HG02852 (cell line): ENCODE measurements at regions not wholly inside any gene's neighbourhood (a gene's known extent, or its start where the extent isn't known, plus 50 kb on each side); places are given as distances from the start of the nearest gene placed in this dataset.

ENCODE experiments used
- ATAC-seq: cut with Tn5 transposase; IDR thresholded peaks from one replicate; pipeline ENCODE4 v1.9.1; 2021; ENCODE audit warnings: mild to moderate bottlenecking, moderate library complexity; ENCODE audit not compliant: unreplicated experiment

DNA sequence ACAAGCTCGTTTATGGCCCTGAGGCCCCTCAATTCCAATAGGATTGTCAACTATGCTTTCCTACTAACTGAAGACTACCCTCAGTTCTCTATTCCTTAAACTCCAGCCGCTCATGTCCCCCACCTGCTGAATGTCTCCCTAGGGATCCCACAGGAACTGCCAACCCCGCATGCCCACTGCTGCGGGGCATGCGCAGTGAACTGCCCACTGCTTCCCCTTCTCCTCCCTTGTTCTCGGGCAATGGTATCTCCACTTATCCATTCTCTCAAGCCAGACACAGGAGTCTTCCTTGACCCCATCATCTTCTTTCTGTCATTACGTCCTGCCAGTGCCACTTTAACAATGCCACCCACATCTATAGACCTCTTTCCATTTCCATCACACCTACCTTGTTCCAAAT, 90.0 kb downstream of the FGF18 start:
- no peak for ATAC-seq

DNA sequence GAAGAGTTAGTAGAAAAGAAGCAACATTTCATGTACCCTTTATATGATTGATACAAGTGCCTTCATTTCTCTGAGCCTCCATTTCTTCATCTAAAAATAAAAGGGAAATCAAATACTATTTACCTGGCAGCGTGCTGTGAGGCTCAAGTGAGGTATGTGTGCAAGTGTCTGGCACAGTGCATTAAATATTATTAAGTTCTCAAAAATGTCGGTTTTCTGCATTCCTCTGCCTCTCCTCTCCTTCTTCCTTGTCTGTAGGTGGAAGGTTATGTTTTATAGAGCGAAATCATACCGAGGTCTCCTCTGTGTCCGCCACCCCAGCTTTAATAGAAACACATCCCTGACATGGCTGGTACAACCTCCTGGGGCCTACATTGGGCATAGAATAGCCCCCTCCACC, 93.0 kb downstream of the FGF18 start:
- ATAC-seq = no peak

DNA sequence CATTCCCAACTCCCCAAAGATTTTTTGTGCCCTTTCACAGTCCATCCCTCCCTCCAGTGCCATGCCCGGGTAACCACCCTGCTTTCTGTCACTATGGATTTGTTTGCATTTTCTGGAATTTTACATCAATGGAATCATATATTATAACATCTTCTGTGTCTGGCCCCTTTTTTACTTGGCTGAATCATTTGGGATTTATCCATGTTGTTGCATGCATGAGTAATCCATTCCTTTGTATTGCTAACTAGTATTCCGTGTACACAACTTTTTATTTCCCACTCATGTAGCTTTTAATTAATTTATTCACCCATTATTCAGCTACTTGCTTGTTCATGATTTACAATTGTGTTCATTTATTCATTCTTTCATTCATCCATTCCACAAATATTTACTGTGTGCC, 94.1 kb downstream of the FGF18 start:
- no peak for ATAC-seq

DNA sequence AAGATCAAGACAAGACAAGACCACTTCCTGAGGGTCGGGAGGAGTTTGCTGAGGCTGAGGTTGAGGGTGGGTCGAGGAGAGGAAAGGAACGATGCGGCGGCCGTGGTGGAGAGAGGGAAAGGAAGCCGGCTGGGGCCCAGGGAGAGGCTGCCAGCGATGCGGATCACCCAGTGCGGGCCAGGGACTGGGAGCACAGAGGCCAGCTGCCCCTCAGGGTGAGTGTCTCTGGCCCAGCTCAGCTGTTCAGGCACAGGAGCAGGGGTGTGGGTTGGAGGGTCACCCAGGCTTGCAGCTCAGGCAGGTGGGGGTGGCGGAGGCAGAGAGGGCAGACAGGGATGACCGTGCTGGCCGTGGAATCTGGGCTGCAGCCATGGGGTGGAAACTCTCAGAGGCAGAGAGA, 99.5 kb downstream of the FGF18 start:
- ATAC-seq = no peak

DNA sequence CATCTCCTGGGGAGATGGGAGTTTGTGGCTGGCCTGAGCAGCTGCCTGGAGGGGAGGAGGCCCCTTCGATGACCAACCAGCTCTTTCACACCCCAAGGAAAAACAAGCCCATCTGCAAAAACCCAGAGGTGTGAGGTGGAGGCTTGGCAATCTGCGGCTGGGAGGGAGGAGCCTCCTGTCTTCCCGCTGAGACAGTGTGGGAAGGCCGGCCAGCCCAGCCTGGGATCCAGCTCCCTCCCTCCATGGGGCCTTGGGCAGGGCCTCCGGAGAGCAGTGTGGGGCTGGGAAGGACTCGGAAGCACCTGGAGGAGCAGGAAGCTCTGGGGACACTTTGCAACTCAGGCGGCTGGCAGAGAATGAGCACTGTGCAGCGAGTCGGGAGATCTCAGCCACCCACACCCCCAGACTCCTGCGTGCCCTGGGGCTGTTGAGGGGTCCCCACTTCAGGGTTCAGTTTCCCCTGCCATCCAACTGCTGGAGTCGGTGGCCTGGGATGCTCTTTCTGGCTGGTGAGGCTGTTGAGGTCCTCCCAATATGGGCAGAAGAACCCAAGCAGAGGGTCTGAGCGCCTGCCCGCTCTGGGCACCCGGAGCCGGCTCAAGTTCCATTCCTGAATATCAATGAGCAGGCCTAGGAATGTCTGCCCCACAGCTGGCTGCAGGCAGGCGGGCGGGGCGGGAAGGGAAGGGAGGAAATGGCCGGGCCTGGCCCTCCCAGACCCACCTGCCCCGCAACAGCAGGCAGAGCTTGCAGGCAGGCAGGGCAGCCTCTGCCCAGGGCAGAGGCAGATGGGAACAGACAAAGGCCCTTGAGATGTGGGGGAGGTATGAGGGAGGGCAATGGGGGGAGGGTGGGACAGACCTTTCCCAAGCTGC, 101.1 kb downstream of the FGF18 start:
- ATAC-seq = no peak

DNA sequence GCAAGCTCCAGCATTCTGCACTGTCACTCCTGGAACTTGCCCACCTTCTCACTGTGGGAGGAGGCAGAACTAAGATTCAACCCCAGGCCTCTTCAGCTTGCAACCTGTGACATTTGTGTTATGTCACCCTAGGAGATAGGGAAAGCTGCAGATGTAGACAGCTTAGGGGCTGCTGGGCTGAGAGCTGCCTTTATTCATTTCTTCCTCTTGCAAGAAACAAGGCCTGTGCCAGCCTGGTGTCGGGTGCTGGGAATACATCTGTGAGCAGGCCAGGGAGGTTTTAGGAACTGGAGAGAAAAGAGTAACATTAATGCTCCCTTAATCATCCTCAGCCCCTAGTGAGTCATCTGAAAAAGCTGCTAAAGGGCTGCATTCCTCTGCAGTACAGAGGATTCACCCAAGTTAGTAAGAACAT, 101.8 kb downstream of the FGF18 start:
- no peak for ATAC-seq

DNA sequence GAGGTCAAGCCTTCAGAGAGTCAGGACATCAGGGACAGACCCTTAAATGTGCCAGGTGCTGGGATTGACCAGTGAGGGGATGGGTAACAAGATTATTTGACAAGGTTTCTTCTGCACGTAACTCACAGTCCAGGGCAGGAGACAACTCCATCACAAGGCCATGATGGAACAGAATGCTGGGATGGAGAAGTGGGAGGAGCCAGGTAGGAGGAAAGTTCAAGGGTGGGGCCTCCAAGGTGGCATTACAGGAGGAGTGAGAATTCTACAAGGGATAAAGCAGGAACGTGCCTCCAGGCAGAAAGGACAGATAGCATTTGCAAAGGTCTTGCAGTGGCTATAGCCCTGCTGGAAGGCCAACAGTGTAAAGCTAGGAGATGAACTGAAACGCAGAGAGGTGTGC, 102.2 kb downstream of the FGF18 start:
- ATAC-seq = no peak

DNA sequence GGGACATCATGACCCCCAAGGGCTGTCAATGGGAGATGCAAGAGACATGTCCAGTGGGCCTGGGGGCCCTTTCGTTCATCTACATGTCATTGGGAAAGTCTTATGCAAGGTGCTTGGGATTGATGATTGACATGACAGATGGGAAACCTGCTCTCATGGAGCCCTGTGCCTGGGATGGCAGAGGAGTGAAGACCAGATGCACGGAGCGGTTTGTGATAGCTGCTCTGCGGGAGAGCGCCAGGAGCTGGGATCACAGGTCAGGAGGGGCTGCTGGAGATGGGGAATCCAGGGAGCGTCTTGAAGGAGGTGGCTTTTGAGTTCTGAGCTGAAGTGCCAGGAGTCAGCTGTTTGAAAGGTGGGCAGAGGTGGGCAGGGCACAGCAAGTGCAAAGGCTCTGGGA, 104.3 kb downstream of the FGF18 start:
- no peak for ATAC-seq

DNA sequence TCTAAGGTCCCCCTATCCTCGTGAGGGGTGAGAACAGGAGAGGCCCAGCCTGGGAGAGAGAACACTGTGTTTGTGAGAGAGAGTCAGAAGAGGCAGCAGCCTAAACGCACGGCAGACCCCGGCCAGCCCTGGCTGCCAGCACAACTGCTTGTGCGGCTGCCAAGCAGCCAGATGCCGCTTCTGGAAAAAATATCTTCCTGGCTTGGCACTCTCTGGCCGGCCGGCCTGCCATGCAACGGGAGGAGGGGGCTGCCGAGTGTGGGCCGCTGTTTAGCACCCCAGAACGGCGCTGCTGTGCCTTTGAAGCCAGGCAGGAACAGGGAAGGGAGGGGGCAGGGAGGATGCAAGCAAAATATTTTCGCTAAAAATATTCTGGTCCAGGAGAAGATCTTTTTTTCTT, 105.0 kb downstream of the FGF18 start:
- no peak for ATAC-seq

DNA sequence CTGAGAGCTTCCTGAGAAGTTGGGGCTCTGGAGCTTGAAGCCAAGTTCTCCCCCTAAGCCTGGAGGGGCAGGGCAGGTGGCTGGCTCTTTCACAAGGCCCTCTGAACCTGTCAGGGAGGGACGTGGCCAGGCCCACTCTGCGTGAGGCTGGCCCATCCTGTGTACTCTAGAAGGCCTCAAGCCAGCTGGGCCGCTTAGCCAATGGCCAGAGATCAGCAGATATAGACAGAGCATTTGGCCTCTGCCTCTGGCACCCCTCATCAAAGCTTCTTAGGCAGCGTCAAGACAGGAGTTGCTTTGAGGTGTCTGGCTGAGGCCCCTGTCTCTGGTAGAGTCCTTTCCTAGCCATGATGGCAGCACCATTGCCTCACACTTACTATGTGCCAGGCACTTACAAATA, 105.6 kb downstream of the FGF18 start:
- no peak for ATAC-seq

DNA sequence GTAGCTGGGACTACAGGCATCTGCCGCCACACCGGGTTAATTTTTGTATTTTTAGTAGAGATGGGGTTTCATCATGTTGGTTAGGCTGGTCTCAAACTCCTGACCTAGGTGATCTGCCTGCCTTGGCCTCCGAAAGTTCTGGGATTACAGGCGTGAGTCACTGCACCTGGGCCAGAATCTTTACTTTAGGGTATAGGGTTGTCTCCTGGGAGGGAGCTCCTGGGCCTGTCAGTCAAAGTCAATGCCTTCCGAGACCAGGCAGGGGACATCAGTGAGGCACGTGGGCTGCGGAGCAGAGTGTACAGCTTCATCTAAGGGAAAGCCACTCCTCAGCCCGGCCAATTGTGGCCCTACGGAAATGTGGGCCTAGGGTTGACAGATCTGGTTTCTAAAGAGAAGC, 108.6 kb downstream of the FGF18 start:
- no peak for ATAC-seq

DNA sequence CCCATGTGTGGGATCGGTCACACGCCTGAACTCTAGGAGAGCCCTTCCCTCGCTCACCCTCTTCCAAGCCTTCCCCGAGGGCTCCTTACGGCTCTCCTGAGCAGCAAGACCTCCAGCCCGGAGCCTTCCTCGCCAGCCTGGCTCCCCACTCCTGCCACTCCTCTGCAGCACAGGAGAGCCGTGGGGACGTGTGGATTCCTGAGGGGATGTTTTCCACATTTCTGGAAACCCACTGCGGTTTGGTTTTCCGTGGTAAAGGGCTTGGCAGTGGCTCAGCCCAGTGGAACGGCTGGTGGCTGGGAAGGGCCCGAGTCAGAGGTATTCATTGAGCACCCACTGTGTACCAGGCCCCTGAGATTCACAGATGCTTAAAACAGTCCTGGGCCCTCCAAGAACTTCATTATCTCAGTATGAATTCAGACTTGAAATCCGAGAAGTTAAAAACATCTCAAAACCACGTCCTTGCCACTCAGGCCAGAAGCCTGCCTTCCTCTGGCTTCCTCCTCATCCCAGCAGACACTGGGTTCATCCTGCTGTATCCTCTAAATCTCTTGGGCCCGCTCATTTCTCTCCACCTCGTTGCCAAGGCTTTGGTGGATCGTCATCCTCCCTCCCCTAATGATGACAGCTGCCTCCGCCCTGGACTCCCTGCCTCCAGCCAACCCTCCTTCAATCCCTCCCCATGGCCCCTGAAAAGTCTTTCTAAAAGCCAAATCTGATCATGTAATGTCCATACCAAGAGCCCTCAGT, 109.6 kb downstream of the FGF18 start:
- no peak for ATAC-seq

DNA sequence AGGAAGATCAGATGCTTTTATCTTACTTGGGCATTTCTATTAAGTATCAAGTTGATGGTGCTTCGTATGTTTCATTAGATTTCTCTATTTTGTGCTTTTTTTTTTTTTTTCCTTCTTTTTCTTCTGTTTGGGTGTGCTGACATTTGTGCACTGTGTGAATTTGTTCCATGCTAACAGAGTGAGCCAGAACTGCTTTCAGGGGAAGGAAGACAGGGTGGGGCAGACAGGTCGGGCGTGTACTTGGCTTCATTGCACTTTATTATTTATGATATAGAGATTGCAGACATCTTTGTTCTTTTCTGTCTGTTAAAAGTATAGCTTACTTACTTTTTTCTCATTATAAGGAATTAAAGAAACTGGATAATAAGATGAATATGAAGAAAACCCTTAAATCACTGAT, 112.2 kb downstream of the FGF18 start:
- no peak for ATAC-seq

DNA sequence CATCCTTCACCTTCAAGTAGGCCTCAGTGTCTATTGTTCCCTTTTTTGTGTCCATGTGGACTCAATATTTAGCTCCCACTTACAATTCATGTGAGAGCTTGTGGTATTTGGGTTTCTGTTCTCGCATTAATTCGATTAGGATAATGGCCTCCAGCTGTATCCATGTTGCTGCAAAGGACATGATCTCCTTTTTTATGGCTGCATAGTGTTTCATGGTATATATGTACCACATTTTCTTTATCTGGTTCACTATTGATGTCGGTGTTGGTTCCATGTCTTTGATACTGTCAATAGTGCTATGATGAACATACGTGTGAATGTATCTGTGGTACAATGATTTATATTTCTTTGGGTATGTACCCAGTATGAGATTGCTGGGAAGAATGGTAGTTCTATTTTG, 113.7 kb downstream of the FGF18 start:
- ATAC-seq = no peak

DNA sequence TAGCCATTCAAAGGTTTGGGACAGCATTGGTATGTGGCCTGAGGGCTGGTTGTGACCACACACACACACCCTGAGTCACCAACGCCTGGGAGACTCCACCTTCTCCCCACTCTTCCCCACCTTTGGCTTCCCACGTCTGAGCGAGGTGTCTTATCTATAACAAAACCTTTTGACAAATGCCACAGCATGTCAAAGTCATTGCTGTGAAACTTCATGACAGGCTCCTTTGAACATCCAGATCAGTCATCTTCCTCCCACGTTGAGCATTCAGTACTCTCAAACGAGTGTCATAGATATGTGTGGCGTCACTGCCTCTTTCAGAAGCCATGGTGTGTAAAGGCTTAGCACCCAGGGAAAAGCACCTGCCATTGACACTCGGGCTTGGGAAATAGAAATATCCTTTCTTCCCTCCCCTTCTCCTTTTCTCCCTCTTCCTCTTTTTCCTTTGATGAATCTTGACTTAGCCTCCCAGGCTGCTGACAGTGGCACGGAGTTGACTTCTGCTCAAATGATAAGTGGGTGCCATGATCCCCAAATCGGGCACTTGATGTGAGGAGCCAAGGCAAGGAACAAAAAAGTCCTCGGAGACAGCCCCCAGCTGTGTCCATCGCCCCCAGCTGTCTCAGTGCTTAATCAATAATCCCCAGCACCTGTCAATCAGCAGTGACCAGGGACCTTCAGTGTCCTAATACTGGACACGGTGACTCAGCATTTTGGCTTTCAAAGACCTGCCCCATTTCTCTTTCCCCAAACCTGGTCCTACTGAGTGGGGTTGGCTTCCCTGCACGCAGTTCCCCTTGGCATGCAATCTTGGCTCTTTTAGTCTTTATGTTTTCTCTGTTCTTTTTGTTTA, 114.8 kb downstream of the FGF18 start:
- ATAC-seq = no peak

DNA sequence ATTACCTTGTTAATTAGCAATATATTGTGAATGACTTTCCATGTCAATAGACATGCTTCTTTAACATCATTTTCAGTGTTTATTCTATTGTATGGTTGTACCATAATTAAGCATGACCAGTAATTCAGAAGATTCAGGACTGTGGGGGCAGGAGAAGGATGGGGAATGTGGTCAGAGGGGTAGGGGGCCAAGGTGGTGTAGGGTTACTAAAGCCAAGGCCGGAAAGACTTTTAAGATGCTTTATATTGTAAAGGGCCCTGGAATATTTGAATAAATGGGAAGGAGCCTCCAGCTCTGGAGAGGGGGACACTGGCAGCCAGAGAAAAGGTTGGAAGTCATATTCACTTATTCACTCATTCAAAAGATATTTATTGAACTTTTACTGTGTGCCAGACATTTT, 115.7 kb downstream of the FGF18 start:
- no peak for ATAC-seq

DNA sequence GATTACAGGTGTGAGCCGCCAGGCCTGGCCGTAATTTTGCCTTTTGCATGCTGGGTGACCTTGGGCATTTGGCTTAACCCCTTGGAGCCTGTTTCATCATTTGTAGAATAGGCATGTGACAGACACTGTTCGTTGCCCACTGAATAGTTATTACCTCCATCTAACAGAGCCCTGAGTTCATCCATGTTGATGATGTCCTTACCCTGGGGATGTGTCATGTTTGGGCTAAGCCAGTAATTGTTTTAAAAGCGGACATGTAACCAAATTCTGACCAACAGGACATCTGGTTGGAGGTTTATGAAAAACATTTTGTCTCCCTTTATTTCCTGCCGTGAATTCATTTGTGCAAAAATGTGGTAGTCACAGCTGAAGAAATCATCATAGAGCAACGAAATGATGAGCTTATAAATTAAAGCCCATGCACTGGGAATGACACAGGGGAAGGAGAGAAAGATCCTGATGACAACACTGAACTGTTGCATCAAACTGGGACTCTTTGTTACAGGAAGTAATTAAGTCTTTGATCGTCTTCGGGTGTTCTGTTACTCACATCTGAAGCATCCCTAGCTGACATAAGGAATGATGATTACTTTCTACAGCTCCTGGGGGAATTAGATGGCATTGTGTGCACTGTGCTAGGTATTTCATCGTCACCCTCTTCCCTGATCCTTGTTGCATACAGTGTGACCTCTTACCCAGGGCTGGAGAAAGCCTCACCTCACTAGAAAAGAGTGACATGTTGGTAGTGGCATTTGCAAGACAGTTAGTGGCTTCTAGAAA, 117.8 kb downstream of the FGF18 start:
- ATAC-seq = no peak

DNA sequence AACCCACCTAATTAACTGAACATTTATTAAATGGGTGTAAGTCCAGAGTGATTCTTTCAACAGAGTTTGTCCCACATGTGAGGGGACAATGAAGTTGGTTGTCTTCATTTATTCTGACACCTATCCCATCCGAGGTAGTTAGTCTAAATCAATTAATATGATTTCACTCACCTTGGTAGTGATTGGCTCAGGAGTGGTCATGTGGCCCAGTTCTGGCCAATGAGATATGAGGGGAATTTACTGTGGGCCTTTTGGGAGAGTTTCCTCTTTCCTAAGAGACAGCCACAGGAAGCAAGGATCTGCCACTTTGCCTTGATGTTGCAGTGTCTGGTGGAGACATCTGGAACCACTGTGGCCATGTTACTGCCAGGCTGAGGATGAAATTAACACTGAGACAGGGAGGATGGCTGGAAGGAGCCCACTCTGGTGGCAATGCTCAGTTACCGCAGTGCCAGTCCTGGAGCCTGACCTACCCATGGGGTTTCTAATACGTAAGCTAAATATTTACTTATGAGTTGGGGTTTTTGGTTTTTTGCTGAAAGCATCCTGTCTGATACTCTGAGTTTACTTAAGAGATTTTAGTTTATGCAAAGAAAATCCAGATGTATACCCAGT, 118.6 kb downstream of the FGF18 start:
- ATAC-seq = no peak

DNA sequence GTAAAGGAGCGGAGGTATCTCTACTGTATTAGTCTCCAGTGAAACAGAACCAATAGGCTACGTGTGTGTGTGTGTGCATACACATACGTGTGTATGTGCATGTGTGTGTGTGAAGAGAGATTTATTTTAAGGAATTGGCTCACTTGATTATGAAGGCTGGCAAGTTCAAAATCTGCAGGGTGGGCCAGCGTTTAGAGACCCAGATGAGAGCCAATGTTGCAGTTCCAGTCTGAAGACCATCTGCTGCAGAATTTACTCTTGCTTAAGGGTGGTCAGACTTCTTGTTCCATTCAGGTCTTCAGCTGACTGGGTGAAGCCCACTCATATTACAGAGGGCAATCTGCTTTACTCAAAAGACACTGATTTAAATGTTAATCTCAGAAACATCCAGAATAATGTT, 119.2 kb downstream of the FGF18 start:
- no peak for ATAC-seq

DNA sequence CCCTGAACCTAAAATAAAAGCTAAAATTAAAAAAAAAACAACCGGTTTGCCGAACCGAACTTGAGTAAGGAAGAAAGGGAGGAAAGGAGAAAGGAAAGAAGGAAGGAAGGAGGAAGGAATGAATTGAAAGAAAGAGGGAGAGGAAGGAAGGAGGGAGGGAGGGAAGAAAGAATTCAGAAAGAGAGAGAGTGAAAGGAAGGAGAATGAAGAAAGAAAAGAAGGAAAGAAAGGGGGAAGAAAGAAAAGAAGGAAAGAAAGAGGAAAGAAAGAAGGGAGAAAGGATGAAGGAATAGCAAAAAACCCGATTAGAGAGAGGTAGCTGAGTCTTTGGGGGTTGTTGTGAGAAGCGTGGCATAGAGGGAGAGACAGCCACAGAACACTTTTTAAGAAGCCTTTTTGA, 121.4 kb downstream of the FGF18 start:
- ATAC-seq = no peak
